NCI-H1048 (cell line): ENCODE measurements at regions not wholly inside any gene's neighbourhood (a gene's known extent, or its start where the extent isn't known, plus 50 kb on each side); places are given as distances from the start of the nearest gene placed in this dataset.

ENCODE experiments used
- DNase-seq: peaks from one replicate; lab custom pipeline; 2025; lab: John Stamatoyannopoulos, UW

GRCh38 chr12:107320033-107320928 lies 226.9 kb upstream of the CRY1 start:
- DNase-seq = no peak

GRCh38 chr12:107320929-107321631 lies 227.7 kb upstream of the CRY1 start:
- no peak for DNase-seq

- DNase-seq = no peak
Measured at GRCh38 chr12:107322063-107322462, 228.7 kb upstream of the CRY1 start.

GRCh38 chr12:107325075-107325608 lies 231.8 kb upstream of the CRY1 start:
- DNase-seq = no peak

GRCh38 chr12:107326237-107326636 lies 232.9 kb upstream of the CRY1 start:
- DNase-seq = no peak

- no peak for DNase-seq
Measured at GRCh38 chr12:107327651-107328182, 234.4 kb upstream of the CRY1 start.

GRCh38 chr12:107328442-107329133 lies 235.2 kb upstream of the CRY1 start:
- no peak for DNase-seq

- no peak for DNase-seq
Measured at GRCh38 chr12:107329569-107330324, 236.4 kb upstream of the CRY1 start.

GRCh38 chr12:107330831-107331431 lies 237.6 kb upstream of the CRY1 start:
- DNase-seq = no peak

GRCh38 chr12:107331471-107331870 lies 238.1 kb upstream of the CRY1 start:
- no peak for DNase-seq

- no peak for DNase-seq
Measured at GRCh38 chr12:107331912-107332311, 238.6 kb upstream of the CRY1 start.

- no peak for DNase-seq
Measured at GRCh38 chr12:107332743-107333142, 239.4 kb upstream of the CRY1 start.

GRCh38 chr12:107335802-107336570 lies 242.6 kb upstream of the CRY1 start:
- DNase-seq = no peak

- DNase-seq = no peak
Measured at GRCh38 chr12:107336695-107337094, 243.3 kb upstream of the CRY1 start.

GRCh38 chr12:107337346-107338095 lies 244.2 kb upstream of the CRY1 start:
- DNase-seq = no peak

GRCh38 chr12:107339487-107339886 lies 246.1 kb upstream of the CRY1 start:
- no peak for DNase-seq

GRCh38 chr12:107339932-107340331 lies 246.6 kb upstream of the CRY1 start:
- no peak for DNase-seq

GRCh38 chr12:107340898-107341297 lies 247.5 kb upstream of the CRY1 start:
- no peak for DNase-seq

GRCh38 chr12:107344035-107344808 lies 250.9 kb upstream of the CRY1 start:
- no peak for DNase-seq
